Heart right ventricle (tissue), 16 donors: ENCODE measurements at regions not wholly inside any gene's neighbourhood (a gene's known extent, or its start where the extent isn't known, plus 50 kb on each side); places are given as distances from the start of the nearest gene placed in this dataset.
"Not testable (repeated sequence)": the region's sequence is repeated elsewhere in the genome, so short reads cannot be mapped to it uniquely, and the experiment has no call there.

Experiments
- ATAC-seq, 8 donors: fragments of 200-7000 bp; cut with Tn5 transposase; one replicate each; pipeline ENCODE4 v1.9.1; 2020; ENCODE audit warnings: mild to moderate bottlenecking in 8 of 8, moderate library complexity in 8 of 8, moderate number of reproducible peaks in 1 of 8
- DNase-seq, 2 donors: peaks; one replicate each; pipeline ENCODE4 v3.0.0-alpha.2; 2020
- H3K27ac ChIP-seq, 10 donors: fragments of 200-600 bp; sonication (generic) in 2 of 10; one replicate each; pipeline versions ENCODE4 v1.5.0 to v1.8.0; 2020 to 2022; ENCODE audit warnings: mild to moderate bottlenecking in 3 of 10
- H3K27me3 ChIP-seq, 7 donors: fragments of 200-600 bp; one replicate each; pipeline ENCODE4 v1.8.0; 2021 to 2022; ENCODE audit warnings: mild to moderate bottlenecking in 2 of 7
- H3K36me3 ChIP-seq, 9 donors: fragments of 200-600 bp; sonication (generic) in 1 of 9; one replicate each; pipeline versions ENCODE4 v1.5.0 to v1.8.0; 2020 to 2022; ENCODE audit warnings: mild to moderate bottlenecking in 2 of 9
- H3K4me1 ChIP-seq, 9 donors: fragments of 200-600 bp; sonication (generic) in 1 of 9; one replicate each; pipeline versions ENCODE4 v1.5.0 to v1.8.0; 2020 to 2022; ENCODE audit warnings: mild to moderate bottlenecking in 4 of 9
- H3K4me3 ChIP-seq, 10 donors: fragments of 200-600 bp; sonication (generic) in 2 of 10; one replicate each; pipeline versions ENCODE4 v1.5.0 to v1.8.0; 2020 to 2022; ENCODE audit warnings: mild to moderate bottlenecking in 7 of 10, moderate library complexity in 2 of 10
- H3K9me3 ChIP-seq, 11 donors: fragments of 200-600 bp in 10 of 11; sonication (generic) in 2 of 11; one replicate each; pipeline versions ENCODE4 v1.5.0 to v1.8.0; 2013 to 2022; ENCODE audit warnings: mild to moderate bottlenecking in 2 of 11, control low read depth in 1 of 11, moderate library complexity in 1 of 11
- WGBS, 2 donors: extraction: QIAGEN DNeasy Blood & Tissue Kit; methylation state at CpG; one replicate each; pipeline ENCODE4 v1.1.7; 2013; ENCODE audit warnings: inconsistent platforms in 1 of 2; 5-methylcytosine and 5-hydroxymethylcytosine counted together
- intact Hi-C, 10 donors: fragments of 100-400 bp; cut with DNase I; formaldehyde crosslinking; loops; one replicate each; pipeline versions ENCODE4 v1.11.1 to v1.14.2; 2022
- donor health status: Arrhythmogenic right ventricular cardiomyopathy.
- donor health status: ischemic (EF 13 %, LVEDD 7.1; RV severe dilation, severe dysfunction).
- donor health status: healthy with polysubstance abuse.
- donor health status: DM: no; HTN: yes; CAD: no.
- donor health status: DM: no; HTN: no; CAD: no.
- donor health status: ischemic (EF 25% LVEDD 6.9; RV normal size, moderate dysfunction).
- donor health status: ischemic (EF 25% LVEDD 5.7; RV mildly dilated, moderate dysfunction).
- donor health status: healthy.
- donor health status: DM: yes; HTN: yes; CAD: no.
- donor health status: Ischemic cardiomyopathy.
- donor health status: ischemic (EF 35%, LVEDD 5.7; RV mildly dilated, moderate dysfunction).
- donor health status: nonischemic (EF 11% LVEDD 7.7; RV severe dilation, severe dysfunction).
- donor health status: DM: yes; HTN: yes; CAD: no.
- donor health status: PGD.
- donor health status: ischemic (EF 29% LVEDD 5.4; RV normal size, mild dysfunction).
- donor health status: nonischemic (EF 23%, LVEDD 6.1; RV moderate dilation, normal function).

- ATAC-seq, intact Hi-C loops: not testable (repeated sequence)
Measured at GRCh38 chr17:46460129-46460528, 52.1 kb upstream of the LRRC37A2 start.

GRCh38 chr17:46455069-46455468 is 57.2 kb upstream of the LRRC37A2 start:
- DNase-seq, intact Hi-C loops, H3K27ac ChIP-seq, H3K36me3 ChIP-seq, H3K27me3 ChIP-seq, ATAC-seq, H3K9me3 ChIP-seq, H3K4me1 ChIP-seq, H3K4me3 ChIP-seq: not testable (repeated sequence)
- no CpG with 5 or more reads among the region's 2 CpGs for WGBS, 2 donors

More at GRCh38 chr17:46460129-46460528, 52.1 kb upstream of the LRRC37A2 start:
- H3K27me3 ChIP-seq, H3K4me1 ChIP-seq, H3K4me3 ChIP-seq, DNase-seq, H3K27ac ChIP-seq, H3K36me3 ChIP-seq, H3K9me3 ChIP-seq: not testable (repeated sequence)

- H3K27me3 ChIP-seq, H3K9me3 ChIP-seq, H3K4me1 ChIP-seq, H3K36me3 ChIP-seq, H3K27ac ChIP-seq, intact Hi-C loops, ATAC-seq, DNase-seq, H3K4me3 ChIP-seq: not testable (repeated sequence)
Measured at GRCh38 chr17:46454572-46454971, 57.7 kb upstream of the LRRC37A2 start.

GRCh38 chr17:46453077-46453476 is 59.2 kb upstream of the LRRC37A2 start:
- WGBS, 2 donors = no CpG with 5 or more reads among the region's 4 CpGs
- H3K27ac ChIP-seq, H3K4me1 ChIP-seq, H3K4me3 ChIP-seq, DNase-seq, H3K9me3 ChIP-seq, intact Hi-C loops, ATAC-seq, H3K27me3 ChIP-seq, H3K36me3 ChIP-seq: not testable (repeated sequence)

GRCh38 chr17:46445849-46446248 is 66.4 kb upstream of the LRRC37A2 start:
- intact Hi-C loops, H3K4me1 ChIP-seq, H3K4me3 ChIP-seq, ATAC-seq, H3K36me3 ChIP-seq, H3K9me3 ChIP-seq, H3K27me3 ChIP-seq, DNase-seq, H3K27ac ChIP-seq: not testable (repeated sequence)
- no CpG with 5 or more reads among the region's 2 CpGs for WGBS, 2 donors

GRCh38 chr17:46445411-46445810 is 66.9 kb upstream of the LRRC37A2 start:
- H3K4me1 ChIP-seq, H3K27ac ChIP-seq, H3K36me3 ChIP-seq, ATAC-seq, intact Hi-C loops, H3K27me3 ChIP-seq, DNase-seq, H3K4me3 ChIP-seq, H3K9me3 ChIP-seq: not testable (repeated sequence)
- no CpG with 5 or more reads among the region's 1 CpG for WGBS, 2 donors

GRCh38 chr17:46442153-46442552 is 70.1 kb upstream of the LRRC37A2 start:
- intact Hi-C loops, ATAC-seq, H3K27ac ChIP-seq, H3K27me3 ChIP-seq, H3K4me1 ChIP-seq, H3K9me3 ChIP-seq, H3K36me3 ChIP-seq, DNase-seq, H3K4me3 ChIP-seq: not testable (repeated sequence)
- no CpG with 5 or more reads among the region's 4 CpGs for WGBS, 2 donors

GRCh38 chr17:46440665-46441064 is 71.6 kb upstream of the LRRC37A2 start:
- H3K27ac ChIP-seq, intact Hi-C loops, H3K4me3 ChIP-seq, ATAC-seq, H3K27me3 ChIP-seq, DNase-seq, H3K36me3 ChIP-seq, H3K4me1 ChIP-seq, H3K9me3 ChIP-seq: not testable (repeated sequence)
- WGBS, 2 donors = no CpG with 5 or more reads among the region's 5 CpGs

GRCh38 chr17:46434450-46435062 is 73.0 kb upstream of the ARL17B start:
- H3K4me1 ChIP-seq, H3K27me3 ChIP-seq, intact Hi-C loops, H3K27ac ChIP-seq, DNase-seq, H3K9me3 ChIP-seq, H3K4me3 ChIP-seq, H3K36me3 ChIP-seq: not testable (repeated sequence)
- peak; percentile 69 to 91 (median 82) for ATAC-seq
- WGBS, 2 donors = no CpG with 5 or more reads among the region's 7 CpGs

- ATAC-seq, H3K27ac ChIP-seq, H3K4me1 ChIP-seq, intact Hi-C loops, H3K27me3 ChIP-seq, DNase-seq, H3K36me3 ChIP-seq, H3K4me3 ChIP-seq, H3K9me3 ChIP-seq: not testable (repeated sequence)
- WGBS, 2 donors = no CpG with 5 or more reads among the region's 2 CpGs
Measured at GRCh38 chr17:46430300-46430699, 68.7 kb upstream of the ARL17B start.

GRCh38 chr17:46429675-46430074 is 68.1 kb upstream of the ARL17B start:
- H3K4me3 ChIP-seq, intact Hi-C loops, H3K9me3 ChIP-seq, H3K4me1 ChIP-seq, H3K27ac ChIP-seq, H3K36me3 ChIP-seq, DNase-seq, H3K27me3 ChIP-seq, ATAC-seq: not testable (repeated sequence)
- no CpG with 5 or more reads among the region's 2 CpGs for WGBS, 2 donors
